ENCODE measurements at regions not wholly inside any gene's neighbourhood (a gene's known extent, or its start where the extent isn't known, plus 50 kb on each side); places are given as distances from the start of the nearest gene placed in this dataset.
"Not testable (repeated sequence)": the region's sequence is repeated elsewhere in the genome, so short reads cannot be mapped to it uniquely, and the experiment has no call there.

DNA sequence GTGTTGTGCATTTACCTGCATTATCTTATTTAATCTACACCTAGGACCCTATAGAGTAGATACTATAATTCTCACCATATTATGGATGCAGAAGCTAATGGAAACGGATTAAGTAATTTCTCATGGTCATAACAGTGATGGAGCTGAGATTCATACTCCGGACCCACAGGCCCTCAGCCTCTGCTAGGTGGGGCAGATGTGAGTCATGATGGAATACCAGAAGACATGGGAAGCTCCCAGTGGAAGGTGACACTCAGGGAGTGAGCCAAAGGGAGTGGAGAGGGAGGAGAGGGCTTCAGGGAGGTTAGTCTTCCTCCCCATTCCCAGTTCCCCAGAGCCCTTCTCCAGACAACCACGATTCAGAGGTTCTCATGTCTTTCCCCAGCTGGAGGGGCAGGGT lies 65.2 kb upstream of the GPR6 start:
- Histone ChIP-seq H3K9me3 (no peaks in the 10 kb centered on the region), H3K4me3 (no peak overlapping the region), H3K27me3 (no peaks in the 10 kb centered on the region), H3K4me1 (no peaks in the 10 kb centered on the region), H3K36me3 (no peaks in the 10 kb centered on the region), H3K27ac (no peak overlapping the region)
- DNase-seq, result no peak
- intact Hi-C loops (cut with DNase I; ENCODE audit: low total_unique reads), result no loop called here
- TF ChIP-seq, protein P1, sequence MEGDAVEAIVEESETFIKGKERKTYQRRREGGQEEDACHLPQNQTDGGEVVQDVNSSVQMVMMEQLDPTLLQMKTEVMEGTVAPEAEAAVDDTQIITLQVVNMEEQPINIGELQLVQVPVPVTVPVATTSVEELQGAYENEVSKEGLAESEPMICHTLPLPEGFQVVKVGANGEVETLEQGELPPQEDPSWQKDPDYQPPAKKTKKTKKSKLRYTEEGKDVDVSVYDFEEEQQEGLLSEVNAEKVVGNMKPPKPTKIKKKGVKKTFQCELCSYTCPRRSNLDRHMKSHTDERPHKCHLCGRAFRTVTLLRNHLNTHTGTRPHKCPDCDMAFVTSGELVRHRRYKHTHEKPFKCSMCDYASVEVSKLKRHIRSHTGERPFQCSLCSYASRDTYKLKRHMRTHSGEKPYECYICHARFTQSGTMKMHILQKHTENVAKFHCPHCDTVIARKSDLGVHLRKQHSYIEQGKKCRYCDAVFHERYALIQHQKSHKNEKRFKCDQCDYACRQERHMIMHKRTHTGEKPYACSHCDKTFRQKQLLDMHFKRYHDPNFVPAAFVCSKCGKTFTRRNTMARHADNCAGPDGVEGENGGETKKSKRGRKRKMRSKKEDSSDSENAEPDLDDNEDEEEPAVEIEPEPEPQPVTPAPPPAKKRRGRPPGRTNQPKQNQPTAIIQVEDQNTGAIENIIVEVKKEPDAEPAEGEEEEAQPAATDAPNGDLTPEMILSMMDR (IDR thresholded peaks at IDR 0.05), result no peak

DNA sequence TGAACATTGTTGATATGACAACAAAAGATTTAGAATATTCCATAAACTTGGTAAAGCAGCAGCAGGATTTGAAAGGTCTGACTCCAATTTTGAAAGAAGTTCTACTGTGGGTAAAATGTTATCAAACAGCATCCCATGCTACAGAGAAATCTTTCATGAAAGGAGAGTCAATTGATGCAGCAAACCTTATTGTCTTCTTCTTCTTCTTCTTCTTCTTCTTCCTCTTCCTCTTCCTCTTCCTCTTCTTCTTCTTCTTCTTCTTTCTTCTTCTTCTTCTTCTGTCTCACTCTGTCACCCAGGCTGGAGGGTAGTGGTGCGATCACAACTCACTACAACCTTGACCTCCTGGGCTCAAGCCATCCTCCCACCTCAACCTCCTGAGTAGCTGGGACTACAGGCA lies 62.4 kb upstream of the GPR6 start:
- H3K27me3 ChIP-seq; H3K9me3 ChIP-seq; intact Hi-C loops (cut with DNase I; ENCODE audit: low total_unique reads); H3K36me3 ChIP-seq; DNase-seq; H3K4me3 ChIP-seq; H3K27ac ChIP-seq; H3K4me1 ChIP-seq: not testable (repeated sequence)

- Histone ChIP-seq H3K27me3 (no peaks in the 10 kb centered on the region), H3K27ac (no peak overlapping the region), H3K36me3 (no peaks in the 10 kb centered on the region), H3K4me1 (no peaks in the 10 kb centered on the region), H3K4me3 (no peak overlapping the region), H3K9me3 (no peaks in the 10 kb centered on the region)
- no peak for DNase-seq
- TF ChIP-seq, protein P1 (IDR thresholded peaks at IDR 0.05), result no peak
- intact Hi-C loops (cut with DNase I; ENCODE audit: low total_unique reads), result no loop called here
Observed at GRCh38 chr6:109916759-109917158, 61.4 kb upstream of the GPR6 start.

GRCh38 chr6:109918227-109918626 lies 59.9 kb upstream of the GPR6 start:
- TF ChIP-seq, protein P1 (IDR thresholded peaks at IDR 0.05), result no peak
- intact Hi-C loops (cut with DNase I; ENCODE audit: low total_unique reads), result no loop called here
- no peak overlapping the region for H3K27ac ChIP-seq
- DNase-seq, result no peak
- H3K36me3 ChIP-seq, result no peaks in the 10 kb centered on the region
- H3K4me3 ChIP-seq, result no peak overlapping the region
- no peaks in the 10 kb centered on the region for H3K9me3 ChIP-seq
- no peaks in the 10 kb centered on the region for H3K4me1 ChIP-seq
- H3K27me3 ChIP-seq, result no peaks in the 10 kb centered on the region

- no peak for DNase-seq
- Histone ChIP-seq H3K4me3 (no peak overlapping the region), H3K27ac (no peak overlapping the region), H3K4me1 (no peaks in the 10 kb centered on the region), H3K9me3 (no peaks in the 10 kb centered on the region), H3K36me3 (no peaks in the 10 kb centered on the region), H3K27me3 (no peaks in the 10 kb centered on the region)
- intact Hi-C loops (cut with DNase I; ENCODE audit: low total_unique reads), result no loop called here
- TF ChIP-seq, protein P1 (IDR thresholded peaks at IDR 0.05), result no peak
Observed at GRCh38 chr6:109920911-109921310, 57.2 kb upstream of the GPR6 start.

- H3K9me3 ChIP-seq, result no peaks in the 10 kb centered on the region
- TF ChIP-seq, protein P1 (IDR thresholded peaks at IDR 0.05), result no peak
- no peak overlapping the region for H3K27ac ChIP-seq
- DNase-seq, result no peak
- no peaks in the 10 kb centered on the region for H3K4me1 ChIP-seq
- H3K27me3 ChIP-seq, result no peaks in the 10 kb centered on the region
- H3K36me3 ChIP-seq, result no peaks in the 10 kb centered on the region
- H3K4me3 ChIP-seq, result no peak overlapping the region
- intact Hi-C loops (cut with DNase I; ENCODE audit: low total_unique reads), result no loop called here
Observed at GRCh38 chr6:109922851-109923250, 55.3 kb upstream of the GPR6 start.
